H1 (cell line): ENCODE measurements at regions not wholly inside any gene's neighbourhood (a gene's known extent, or its start where the extent isn't known, plus 50 kb on each side); places are given as distances from the start of the nearest gene placed in this dataset.
A peak's percentile ranks its signal among the peaks of the same experiment; 100 is the strongest.

Source experiments
- CTCF ChIA-PET: fragments of 300-600 bp; sonication (Branson Sonifier 250); formaldehyde crosslinking; loops from one replicate; lab custom pipeline; 2021; ENCODE audit not compliant: partially characterized antibody; lab: Charles Lee
- POLR2A ChIA-PET: fragments of 300-600 bp; sonication (Branson Sonifier 250); formaldehyde crosslinking; loops from one replicate; lab custom pipeline; 2021; ENCODE audit warnings: inconsistent platforms; ENCODE audit not compliant: partially characterized antibody; lab: Charles Lee
- DNase-seq, 2 experiments: peaks; one replicate each; pipeline versions ENCODE4 v3.0.0 to v3.0.0-alpha.2; 2010 to 2022; ENCODE audit warnings: low spot score in 2 of 2, low read depth in 1 of 2, mixed read lengths in 1 of 2
- FAIRE-seq: peaks from 2 replicates; lab custom pipeline; 2011; peaks lifted over from hg19 to GRCh38; lab: Jason Lieb, UNC
- H2AFZ ChIP-seq: 2 replicates; pipeline ENCODE4 v1.8.1; 2012; ENCODE audit warnings: low read length, inconsistent platforms
- H2AK5ac ChIP-seq: 2 replicates; pipeline ENCODE4 v1.6.1; 2013; ENCODE audit warnings: low read depth, low read length
- H2BK120ac ChIP-seq: replicated peaks from 2 replicates; pipeline ENCODE3; 2013; ENCODE audit warnings: low read depth, low read length, inconsistent platforms
- H2BK12ac ChIP-seq: 2 replicates; pipeline ENCODE4 v1.6.1; 2013; ENCODE audit warnings: low read depth, low read length
- H2BK15ac ChIP-seq: 2 replicates; pipeline ENCODE4 v1.6.1; 2013; ENCODE audit warnings: low read length
- H2BK20ac ChIP-seq: 2 replicates; pipeline ENCODE4 v1.6.1; 2013; ENCODE audit warnings: low read length
- H2BK5ac ChIP-seq: 2 replicates; pipeline ENCODE4 v1.6.1; 2013; ENCODE audit warnings: low read depth, low read length
- H3K14ac ChIP-seq: 2 replicates; pipeline ENCODE4 v1.6.1; 2013; ENCODE audit warnings: inconsistent platforms; ENCODE audit not compliant: insufficient read length
- H3K18ac ChIP-seq: 2 replicates; pipeline ENCODE4 v1.6.1; 2013; ENCODE audit warnings: low read length; ENCODE audit errors: extremely low read depth
- H3K23ac ChIP-seq: 2 replicates; pipeline ENCODE4 v1.6.1; 2013; ENCODE audit warnings: inconsistent platforms; ENCODE audit not compliant: insufficient read length
- H3K23me2 ChIP-seq: 2 replicates; pipeline ENCODE4 v1.6.1; 2013; ENCODE audit warnings: low read depth, low read length
- H3K27ac ChIP-seq: 2 replicates; pipeline ENCODE4 v1.6.1; 2011; ENCODE audit warnings: low read depth, low read length, inconsistent platforms
- H3K27me3 ChIP-seq, 4 experiments: replicated peaks in 1 of 4; 1 replicate in 1 of 4; 2 replicates in 3 of 4; pipeline versions ENCODE4 v1.6.1 to v1.8.1; 2011 to 2013; ENCODE audit warnings: low read length in 3 of 4, mild to moderate bottlenecking in 3 of 4, inconsistent platforms in 2 of 4, mixed read lengths in 2 of 4, moderate library complexity in 1 of 4; ENCODE audit not compliant: control insufficient read depth in 3 of 4, insufficient read depth in 3 of 4; ENCODE audit errors: extremely low read depth in 1 of 4
- H3K36me3 ChIP-seq, 4 experiments: 2 replicates each; pipeline versions ENCODE4 v1.6.1 to v1.8.1; 2011 to 2013; ENCODE audit warnings: mild to moderate bottlenecking in 4 of 4, low read length in 3 of 4, moderate library complexity in 2 of 4, control low read depth in 1 of 4, inconsistent platforms in 1 of 4; ENCODE audit not compliant: insufficient read depth in 4 of 4, control insufficient read depth in 2 of 4
- H3K4ac ChIP-seq: replicated peaks from 2 replicates; pipeline ENCODE3; 2013; ENCODE audit warnings: low read length, low read depth, mixed read lengths, inconsistent platforms; ENCODE audit not compliant: insufficient read length
- H3K4me1 ChIP-seq, 4 experiments: replicated peaks in 1 of 4; 1 replicate in 1 of 4; 2 replicates in 3 of 4; pipeline versions ENCODE4 v1.6.1 to v1.8.1; 2011 to 2013; ENCODE audit warnings: low read length in 3 of 4, inconsistent platforms in 2 of 4, mixed read lengths in 1 of 4; ENCODE audit not compliant: insufficient read depth in 4 of 4, control insufficient read depth in 3 of 4
- H3K4me2 ChIP-seq, 2 experiments: 2 replicates each; pipeline versions ENCODE4 v1.6.1 to v1.8.1; 2011 to 2013; ENCODE audit warnings: low read depth in 2 of 2, low read length in 2 of 2, control low read depth in 1 of 2, inconsistent platforms in 1 of 2, mild to moderate bottlenecking in 1 of 2; ENCODE audit not compliant: insufficient read depth in 1 of 2
- H3K4me3 ChIP-seq, 4 experiments: fragments of 200-600, 300-600 bp in 1 of 4; sonication (generic), shearing (Covaris generic), sonication (Bioruptor Twin) in 1 of 4; 2 replicates each; pipeline versions ENCODE4 v1.5.1 to v1.8.1; 2011 to 2016; ENCODE audit warnings: low read length in 4 of 4, low read depth in 3 of 4, control low read depth in 2 of 4, inconsistent platforms in 2 of 4, mild to moderate bottlenecking in 2 of 4, mixed read lengths in 1 of 4, moderate library complexity in 1 of 4; ENCODE audit not compliant: insufficient read depth in 2 of 4; ENCODE audit errors: extremely low read depth in 1 of 4
- H3K56ac ChIP-seq: replicated peaks from 2 replicates; pipeline ENCODE3; 2013; ENCODE audit warnings: low read depth, mild to moderate bottlenecking, mixed read lengths, low read length, inconsistent platforms; ENCODE audit not compliant: insufficient read length
- H3K79me1 ChIP-seq: 2 replicates; pipeline ENCODE4 v1.6.1; 2013; ENCODE audit warnings: low read depth, low read length, control low read depth
- H3K79me2 ChIP-seq, 2 experiments: 2 replicates each; pipeline versions ENCODE4 v1.6.1 to v1.8.1; 2012 to 2013; ENCODE audit warnings: low read length in 2 of 2, mild to moderate bottlenecking in 2 of 2, inconsistent platforms in 1 of 2; ENCODE audit not compliant: insufficient read depth in 2 of 2, control insufficient read depth in 1 of 2
- H3K9ac ChIP-seq, 4 experiments: replicated peaks in 1 of 4; 1 replicate in 1 of 4; 2 replicates in 3 of 4; pipeline versions ENCODE4 v1.6.1 to v1.8.1; 2011 to 2013; ENCODE audit warnings: low read depth in 3 of 4, low read length in 3 of 4, control low read depth in 2 of 4, mild to moderate bottlenecking in 2 of 4, moderate library complexity in 2 of 4, inconsistent platforms in 1 of 4; ENCODE audit errors: extremely low read depth in 1 of 4
- H3K9me3 ChIP-seq, 2 experiments: 2 replicates each; pipeline versions ENCODE4 v1.6.1 to v1.8.1; 2012 to 2013; ENCODE audit warnings: mild to moderate bottlenecking in 2 of 2, moderate library complexity in 2 of 2, control low read depth in 1 of 2, inconsistent platforms in 1 of 2, low read depth in 1 of 2, low read length in 1 of 2, mixed read lengths in 1 of 2; ENCODE audit not compliant: insufficient read depth in 2 of 2
- H4K20me1 ChIP-seq, 2 experiments: replicated peaks in 1 of 2; 2 replicates each; pipeline versions ENCODE3 to v1.8.1; 2011 to 2013; ENCODE audit warnings: inconsistent platforms in 2 of 2, low read length in 2 of 2, mild to moderate bottlenecking in 1 of 2; ENCODE audit not compliant: insufficient read depth in 2 of 2, control insufficient read depth in 1 of 2
- H4K5ac ChIP-seq: 2 replicates; pipeline ENCODE4 v1.6.1; 2013; ENCODE audit warnings: low read length, low read depth, mixed read lengths, inconsistent platforms; ENCODE audit not compliant: insufficient read length
- H4K8ac ChIP-seq: 2 replicates; pipeline ENCODE4 v1.8.0; 2013; ENCODE audit warnings: mild to moderate bottlenecking, moderate library complexity, low read length, inconsistent platforms; ENCODE audit not compliant: insufficient read depth; ENCODE audit errors: extremely low read depth
- H4K91ac ChIP-seq: replicated peaks from 2 replicates; pipeline ENCODE3; 2013; ENCODE audit warnings: low read length, mixed read lengths, inconsistent platforms; ENCODE audit not compliant: insufficient read length
- ASH2L ChIP-seq: fragments of 200-600, 300-600 bp; sonication (generic); IDR thresholded peaks from one replicate; pipeline ENCODE4 v1.7.1; 2017; ENCODE audit warnings: low read length
- JUN ChIP-seq: IDR thresholded peaks from 2 replicates; pipeline ENCODE4 v1.6.1; 2011; ENCODE audit warnings: low read depth, mild to moderate bottlenecking, improper control_type of control experiment, low read length
- MAFK ChIP-seq: IDR thresholded peaks from 2 replicates; pipeline ENCODE4 v1.6.1; 2012; ENCODE audit warnings: low read depth, mild to moderate bottlenecking, improper control_type of control experiment, low read length
- RFX5 ChIP-seq: IDR thresholded peaks from 2 replicates; pipeline ENCODE4 v1.6.1; 2011; ENCODE audit warnings: low read depth, low read length, improper control_type of control experiment, borderline replicate concordance
- RNF2 ChIP-seq: fragments of 200-900, 300-1000 bp; sonication (generic); IDR thresholded peaks from 2 replicates; pipeline ENCODE4 v1.7.1; 2016; ENCODE audit warnings: borderline replicate concordance, low read depth, mild to moderate bottlenecking, antibody characterized with exemption, low read length; ENCODE audit not compliant: poor library complexity, severe bottlenecking; ENCODE audit errors: missing control alignments
- SAP30 ChIP-seq: fragments of 300-600 bp; sonication (generic); IDR thresholded peaks from 2 replicates; pipeline ENCODE4 v1.7.1; 2012; ENCODE audit warnings: low read length, moderate library complexity, mild to moderate bottlenecking, inconsistent platforms; ENCODE audit not compliant: insufficient read depth, insufficient replicate concordance
- SIN3A ChIP-seq, 2 experiments: IDR thresholded peaks in 1 of 2; conservative IDR thresholded peaks in 1 of 2; 2 replicates each; pipeline ENCODE4 v1.6.1; 2011 to 2012; ENCODE audit warnings: low read length in 2 of 2, improper control_type of control experiment in 1 of 2, low read depth in 1 of 2, mild to moderate bottlenecking in 1 of 2
- TEAD4 ChIP-seq: IDR thresholded peaks from 2 replicates; pipeline ENCODE4 v1.6.1; 2012; ENCODE audit warnings: low read depth, low read length, inconsistent platforms, mixed read lengths
- WGBS, 2 experiments: shearing (Covaris generic) in 1 of 2; methylation state at CpG; one replicate each; pipeline versions ENCODE4 v1.1.6 to v1.1.7; 2013 to 2015; ENCODE audit warnings: low lambda C conversion rate in 2 of 2, mixed read lengths in 2 of 2, inconsistent platforms in 1 of 2, low coverage in 1 of 2, missing lambda C conversion rate in 1 of 2; ENCODE audit not compliant: insufficient replicate concordance in 2 of 2, insufficient coverage in 1 of 2, insufficient read length in 1 of 2; ENCODE audit errors: extremely low coverage in 1 of 2, missing lambda C conversion rate in 1 of 2; 5-methylcytosine and 5-hydroxymethylcytosine counted together
- TF ChIP-seq, protein P1 (sequence below): IDR thresholded peaks from 2 replicates; pipeline ENCODE4 v1.6.1; 2012; ENCODE audit warnings: inconsistent platforms
- TF ChIP-seq, protein P2 (sequence below), 3 experiments: IDR thresholded peaks; 1 replicate in 2 of 3; 2 replicates in 1 of 3; pipeline versions ENCODE4 v1.5.1 to v1.6.1; 2011; ENCODE audit warnings: low read length in 3 of 3, mild to moderate bottlenecking in 3 of 3, inconsistent platforms in 2 of 3, low read depth in 1 of 3, moderate library complexity in 1 of 3; ENCODE audit not compliant: insufficient read depth in 1 of 3; ENCODE audit errors: control extremely low read depth in 1 of 3

DNA sequence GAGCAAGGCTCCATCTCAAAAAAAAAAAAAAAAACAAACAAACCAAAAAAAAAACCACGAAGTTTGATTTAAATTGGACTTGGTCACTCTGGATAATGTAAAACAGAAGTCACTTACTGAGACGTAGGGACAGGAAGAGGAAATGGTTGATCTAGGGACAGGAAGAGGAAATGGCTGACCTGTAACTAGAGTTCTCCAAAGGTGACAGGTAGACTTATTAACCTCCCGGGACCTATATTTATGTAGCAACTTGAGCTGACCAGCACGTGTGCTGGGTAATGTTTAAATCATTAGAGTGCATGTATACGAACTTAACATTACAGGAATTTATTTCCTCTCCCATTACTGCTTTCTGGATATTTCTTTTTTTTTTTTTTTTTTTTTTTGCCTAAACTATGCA, 81.5 kb upstream of the DHX40 start:
- Histone ChIP-seq H2AFZ (0 out of 2 replicates have a peak overlapping the region, but pooled peaks have one; percentile 85), H4K5ac (no peak overlapping the region), H3K14ac (no peak overlapping the region), H3K23ac (no peak overlapping the region), H3K4me1 (no peaks in the 10 kb centered on the region), H4K91ac (no peak overlapping the region), H3K79me1 (no peaks in the 10 kb centered on the region), H3K56ac (no peak overlapping the region), H2BK12ac (no peak overlapping the region), H2BK15ac (no peak overlapping the region), H4K8ac (no peak overlapping the region), H3K4ac (no peak overlapping the region), H3K27me3 (no peaks in the 10 kb centered on the region), H3K36me3 (no peaks in the 10 kb centered on the region), H3K23me2 (no peaks in the 10 kb centered on the region), H3K79me2 (no peaks in the 10 kb centered on the region), H3K9me3 (no peaks in the 10 kb centered on the region), H3K4me3 (no peak overlapping the region), H2AK5ac (no peak overlapping the region), H2BK20ac (no peak overlapping the region), H3K9ac (no peak overlapping the region), H3K18ac (no peak overlapping the region), H3K27ac (no peak overlapping the region), H4K20me1 (no peaks in the 10 kb centered on the region), H2BK120ac (no peak overlapping the region), H2BK5ac (no peak overlapping the region), H3K4me2 (no peak overlapping the region)
- POLR2A ChIA-PET = no interaction called here
- WGBS, 2 experiments = 92% methylated on average over 5 of the region's 5 CpGs; no CpG with 5 or more reads in 1 of the 2 experiments
- no peak for DNase-seq
- no peak for FAIRE-seq
- CTCF ChIA-PET = interaction anchor here (1.1 kb wide), 1 partner anchor 38 kb away, joined by 4 read pairs; no protein-coding TSS in a partner anchor
- no peak for TF ChIP-seq MAFK
- no peak for TF ChIP-seq RNF2
- TF ChIP-seq, protein P1, sequence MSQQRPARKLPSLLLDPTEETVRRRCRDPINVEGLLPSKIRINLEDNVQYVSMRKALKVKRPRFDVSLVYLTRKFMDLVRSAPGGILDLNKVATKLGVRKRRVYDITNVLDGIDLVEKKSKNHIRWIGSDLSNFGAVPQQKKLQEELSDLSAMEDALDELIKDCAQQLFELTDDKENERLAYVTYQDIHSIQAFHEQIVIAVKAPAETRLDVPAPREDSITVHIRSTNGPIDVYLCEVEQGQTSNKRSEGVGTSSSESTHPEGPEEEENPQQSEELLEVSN = no peak
- no peak for TF ChIP-seq SIN3A (conservative IDR thresholded peaks at IDR 0.05 in 1 of 2, IDR thresholded peaks at IDR 0.05 in 1 of 2; ENCODE audit: low read depth in 1 of 2, low read length in 2 of 2)
- TF ChIP-seq TEAD4 = no peak
- TF ChIP-seq, protein P2, sequence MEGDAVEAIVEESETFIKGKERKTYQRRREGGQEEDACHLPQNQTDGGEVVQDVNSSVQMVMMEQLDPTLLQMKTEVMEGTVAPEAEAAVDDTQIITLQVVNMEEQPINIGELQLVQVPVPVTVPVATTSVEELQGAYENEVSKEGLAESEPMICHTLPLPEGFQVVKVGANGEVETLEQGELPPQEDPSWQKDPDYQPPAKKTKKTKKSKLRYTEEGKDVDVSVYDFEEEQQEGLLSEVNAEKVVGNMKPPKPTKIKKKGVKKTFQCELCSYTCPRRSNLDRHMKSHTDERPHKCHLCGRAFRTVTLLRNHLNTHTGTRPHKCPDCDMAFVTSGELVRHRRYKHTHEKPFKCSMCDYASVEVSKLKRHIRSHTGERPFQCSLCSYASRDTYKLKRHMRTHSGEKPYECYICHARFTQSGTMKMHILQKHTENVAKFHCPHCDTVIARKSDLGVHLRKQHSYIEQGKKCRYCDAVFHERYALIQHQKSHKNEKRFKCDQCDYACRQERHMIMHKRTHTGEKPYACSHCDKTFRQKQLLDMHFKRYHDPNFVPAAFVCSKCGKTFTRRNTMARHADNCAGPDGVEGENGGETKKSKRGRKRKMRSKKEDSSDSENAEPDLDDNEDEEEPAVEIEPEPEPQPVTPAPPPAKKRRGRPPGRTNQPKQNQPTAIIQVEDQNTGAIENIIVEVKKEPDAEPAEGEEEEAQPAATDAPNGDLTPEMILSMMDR (IDR thresholded peaks at IDR 0.05; ENCODE audit: control extremely low read depth in 1 of 3, insufficient read depth in 1 of 3, low read depth in 1 of 3, low read length in 3 of 3) = no peak
- TF ChIP-seq JUN = no peak
- no peak for TF ChIP-seq SAP30
- no peak for TF ChIP-seq ASH2L
- no peak for TF ChIP-seq RFX5
